ENCODE measurements at regions not wholly inside any gene's neighbourhood (a gene's known extent, or its start where the extent isn't known, plus 50 kb on each side); places are given as distances from the start of the nearest gene placed in this dataset.

DNA sequence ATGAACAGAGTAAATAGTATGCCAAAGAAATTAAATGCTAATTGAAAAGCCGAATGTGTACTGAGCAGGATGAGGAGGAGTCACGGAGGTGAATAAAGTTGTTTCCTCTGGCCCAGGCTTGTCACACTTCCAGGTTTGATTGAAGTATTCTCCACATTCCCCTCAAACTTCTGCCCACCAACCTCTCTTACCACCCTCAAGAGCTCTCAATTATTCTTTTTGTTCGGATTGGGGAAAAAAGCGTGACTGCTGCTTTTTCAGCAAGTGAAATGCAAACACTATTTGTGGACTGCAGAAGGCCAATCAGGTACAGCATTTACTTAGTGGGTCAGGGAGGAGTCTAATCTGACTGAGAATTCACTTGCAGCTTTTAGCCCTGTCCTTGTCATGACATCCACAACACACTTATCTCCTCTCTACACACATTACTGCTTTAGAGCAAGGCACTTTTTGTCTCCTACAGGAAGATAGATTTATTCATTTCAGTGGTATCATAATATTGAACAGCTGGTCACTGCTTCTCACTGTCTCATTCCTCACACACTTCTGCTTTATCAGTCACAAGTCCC, 375.6 kb upstream of the PRMT6 start:
- H3K27ac ChIP-seq (ENCODE audit: low read depth, low read length), result no peak overlapping the region
- H3K4me3 ChIP-seq (ENCODE audit: low read depth, low read length), result no peak overlapping the region
- no peaks in the 10 kb centered on the region for H3K27me3 ChIP-seq (ENCODE audit: insufficient read depth, low read length)
- H3K9ac ChIP-seq (ENCODE audit: low read length), result no peak overlapping the region
- H3K4me1 ChIP-seq (ENCODE audit: control insufficient read depth in 1 of 2, insufficient read depth in 2 of 2, low read length in 2 of 2), result no peaks in the 10 kb centered on the region
- no peak overlapping the region for H3K18ac ChIP-seq (ENCODE audit: low read length)
- no peak overlapping the region for H3K4me2 ChIP-seq (ENCODE audit: low read length)
- no peak overlapping the region for H2AK5ac ChIP-seq (ENCODE audit: low read length)
- H4K91ac ChIP-seq (ENCODE audit: low read depth, low read length), result no peak overlapping the region
- H2BK5ac ChIP-seq (ENCODE audit: low read depth, low read length, poor library complexity), result no peak overlapping the region
- WGBS (ENCODE audit: extremely low coverage, insufficient coverage, insufficient read length), result no CpG with 5 or more reads among the region's 4 CpGs
- no peaks in the 10 kb centered on the region for H3K79me1 ChIP-seq (ENCODE audit: low read length)
- H3K23ac ChIP-seq (ENCODE audit: low read length), result no peak overlapping the region
- no peak overlapping the region for H4K12ac ChIP-seq (ENCODE audit: low read depth, low read length)
- H3K36me3 ChIP-seq (ENCODE audit: control insufficient read depth in 1 of 2, insufficient read depth in 2 of 2, low read length in 2 of 2), result no peaks in the 10 kb centered on the region
- H3K14ac ChIP-seq (ENCODE audit: low read length), result no peak overlapping the region
- no peak overlapping the region for H2BK120ac ChIP-seq (ENCODE audit: insufficient read depth, low read length, poor library complexity)
- no peak for DNase-seq
- no peaks in the 10 kb centered on the region for H3K79me2 ChIP-seq (ENCODE audit: control insufficient read depth, insufficient read depth, low read length, poor library complexity)
- no peak overlapping the region for H3K4ac ChIP-seq (ENCODE audit: low read depth, low read length)
- H2AFZ ChIP-seq (ENCODE audit: insufficient read depth, low read length, poor library complexity), result no peak overlapping the region
- H2BK12ac ChIP-seq (ENCODE audit: low read length), result no peak overlapping the region
- H4K8ac ChIP-seq (ENCODE audit: low read depth, low read length), result no peak overlapping the region
- H3K9me3 ChIP-seq (ENCODE audit: insufficient read depth, low read depth, low read length), result no peaks in the 10 kb centered on the region

DNA sequence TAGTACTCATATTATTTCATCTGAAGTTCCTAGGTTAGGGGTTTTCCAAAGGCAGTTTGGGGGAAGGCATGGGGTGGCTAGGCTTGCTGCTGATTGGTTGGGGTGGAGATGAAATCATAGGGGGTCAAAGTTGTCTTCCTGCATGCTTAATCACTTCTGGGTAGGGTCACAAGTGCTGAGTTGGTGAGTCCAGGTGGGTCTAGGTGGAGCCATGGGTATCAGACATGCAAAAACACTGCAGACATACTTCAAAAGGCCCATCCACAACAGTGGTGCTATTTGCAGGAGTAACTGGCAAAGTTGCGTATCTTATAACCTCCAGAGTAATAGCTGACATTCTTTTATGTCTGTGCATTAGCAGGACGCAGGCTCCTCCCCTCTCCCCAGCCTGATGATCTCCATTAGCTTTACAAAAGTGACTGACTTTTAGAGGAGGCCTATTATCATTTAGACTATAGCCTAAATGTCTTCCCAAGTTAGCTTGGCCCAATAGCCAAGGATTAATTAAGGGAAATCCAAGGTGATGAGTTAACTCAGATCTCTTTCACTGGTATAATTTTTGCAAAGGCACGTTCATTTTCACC, 374.4 kb upstream of the PRMT6 start:
- Histone ChIP-seq H2BK12ac (ENCODE audit: low read length) (no peak overlapping the region), H3K79me2 (ENCODE audit: control insufficient read depth, insufficient read depth, low read length, poor library complexity) (no peaks in the 10 kb centered on the region), H3K27ac (ENCODE audit: low read depth, low read length) (no peak overlapping the region), H3K4ac (ENCODE audit: low read depth, low read length) (no peak overlapping the region), H3K9me3 (ENCODE audit: insufficient read depth, low read depth, low read length) (no peaks in the 10 kb centered on the region), H3K4me1 (ENCODE audit: control insufficient read depth in 1 of 2, insufficient read depth in 2 of 2, low read length in 2 of 2) (no peaks in the 10 kb centered on the region), H3K27me3 (ENCODE audit: insufficient read depth, low read length) (no peaks in the 10 kb centered on the region), H3K23ac (ENCODE audit: low read length) (no peak overlapping the region), H2BK5ac (ENCODE audit: low read depth, low read length, poor library complexity) (no peak overlapping the region), H3K9ac (ENCODE audit: low read length) (no peak overlapping the region), H4K91ac (ENCODE audit: low read depth, low read length) (no peak overlapping the region), H3K18ac (ENCODE audit: low read length) (no peak overlapping the region), H3K4me3 (ENCODE audit: low read depth, low read length) (no peak overlapping the region), H4K8ac (ENCODE audit: low read depth, low read length) (no peak overlapping the region), H3K14ac (ENCODE audit: low read length) (no peak overlapping the region), H4K12ac (ENCODE audit: low read depth, low read length) (no peak overlapping the region), H3K36me3 (ENCODE audit: control insufficient read depth in 1 of 2, insufficient read depth in 2 of 2, low read length in 2 of 2) (no peaks in the 10 kb centered on the region), H2AK5ac (ENCODE audit: low read length) (no peak overlapping the region), H2BK120ac (ENCODE audit: insufficient read depth, low read length, poor library complexity) (no peak overlapping the region), H3K4me2 (ENCODE audit: low read length) (no peak overlapping the region), H2AFZ (ENCODE audit: insufficient read depth, low read length, poor library complexity) (no peak overlapping the region), H3K79me1 (ENCODE audit: low read length) (no peaks in the 10 kb centered on the region)
- no peak for DNase-seq
- WGBS (ENCODE audit: extremely low coverage, insufficient coverage, insufficient read length), result no CpG with 5 or more reads among the region's 3 CpGs

DNA sequence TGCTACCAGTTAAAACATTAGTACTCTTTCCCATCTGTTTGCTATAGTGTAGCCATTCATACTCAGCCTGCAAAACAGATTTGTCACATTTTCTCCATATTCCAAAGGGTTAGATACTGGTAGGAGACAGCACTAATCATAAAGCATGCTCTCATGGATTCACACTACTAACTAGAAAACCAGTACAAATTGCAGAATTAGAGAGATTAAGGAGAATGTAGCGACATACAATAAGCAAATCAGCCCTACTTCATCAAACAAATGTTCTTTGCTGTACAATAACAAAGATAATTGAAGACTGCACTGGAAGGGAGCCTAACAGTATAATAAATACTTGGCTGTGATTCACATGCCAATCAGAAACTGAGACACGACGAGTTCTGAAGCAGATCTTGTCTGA, 368.0 kb upstream of the PRMT6 start:
- Histone ChIP-seq H2BK120ac (ENCODE audit: insufficient read depth, low read length, poor library complexity) (no peak overlapping the region), H3K27ac (ENCODE audit: low read depth, low read length) (no peak overlapping the region), H3K4me2 (ENCODE audit: low read length) (no peak overlapping the region), H3K23ac (ENCODE audit: low read length) (no peak overlapping the region), H2BK12ac (ENCODE audit: low read length) (no peak overlapping the region), H3K4me3 (ENCODE audit: low read depth, low read length) (no peak overlapping the region), H3K18ac (ENCODE audit: low read length) (no peak overlapping the region), H2AK5ac (ENCODE audit: low read length) (no peak overlapping the region), H4K91ac (ENCODE audit: low read depth, low read length) (no peak overlapping the region), H3K9me3 (ENCODE audit: insufficient read depth, low read depth, low read length) (no peaks in the 10 kb centered on the region), H3K79me1 (ENCODE audit: low read length) (no peaks in the 10 kb centered on the region), H3K79me2 (ENCODE audit: control insufficient read depth, insufficient read depth, low read length, poor library complexity) (no peaks in the 10 kb centered on the region), H3K36me3 (ENCODE audit: control insufficient read depth in 1 of 2, insufficient read depth in 2 of 2, low read length in 2 of 2) (no peaks in the 10 kb centered on the region), H2BK5ac (ENCODE audit: low read depth, low read length, poor library complexity) (no peak overlapping the region), H2AFZ (ENCODE audit: insufficient read depth, low read length, poor library complexity) (no peak overlapping the region), H3K4me1 (ENCODE audit: control insufficient read depth in 1 of 2, insufficient read depth in 2 of 2, low read length in 2 of 2) (no peaks in the 10 kb centered on the region), H4K12ac (ENCODE audit: low read depth, low read length) (no peak overlapping the region), H3K27me3 (ENCODE audit: insufficient read depth, low read length) (no peaks in the 10 kb centered on the region), H3K14ac (ENCODE audit: low read length) (no peak overlapping the region), H3K4ac (ENCODE audit: low read depth, low read length) (no peak overlapping the region), H3K9ac (ENCODE audit: low read length) (no peak overlapping the region), H4K8ac (ENCODE audit: low read depth, low read length) (no peak overlapping the region)
- WGBS (ENCODE audit: extremely low coverage, insufficient coverage, insufficient read length), result no CpG with 5 or more reads among the region's 3 CpGs
- no peak for DNase-seq

DNA sequence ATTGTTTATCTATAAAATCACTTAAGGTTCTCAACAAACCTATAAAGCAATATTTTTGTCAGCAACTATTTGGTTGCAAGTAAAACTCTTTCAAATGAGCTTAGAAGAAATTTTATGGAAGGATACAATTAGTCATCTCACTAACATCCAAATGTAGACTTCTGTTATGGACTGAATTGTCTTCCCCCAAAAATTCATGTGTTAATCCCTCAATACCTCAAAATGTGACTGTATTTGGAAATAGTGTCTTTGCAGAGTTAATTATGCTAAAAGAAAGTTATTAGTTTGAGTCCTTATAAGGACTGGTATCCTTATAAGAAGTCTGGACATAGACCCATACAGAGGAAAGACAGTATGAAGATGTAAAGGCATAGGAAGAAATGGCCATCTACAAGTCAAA, 357.8 kb upstream of the PRMT6 start:
- Histone ChIP-seq H2AK5ac (ENCODE audit: low read length) (no peak overlapping the region), H2AFZ (ENCODE audit: insufficient read depth, low read length, poor library complexity) (no peak overlapping the region), H2BK12ac (ENCODE audit: low read length) (no peak overlapping the region), H3K27ac (ENCODE audit: low read depth, low read length) (no peak overlapping the region), H4K12ac (ENCODE audit: low read depth, low read length) (no peak overlapping the region), H3K4me2 (ENCODE audit: low read length) (no peak overlapping the region), H3K79me1 (ENCODE audit: low read length) (no peaks in the 10 kb centered on the region), H3K36me3 (ENCODE audit: control insufficient read depth in 1 of 2, insufficient read depth in 2 of 2, low read length in 2 of 2) (no peaks in the 10 kb centered on the region), H3K18ac (ENCODE audit: low read length) (no peak overlapping the region), H3K4me1 (ENCODE audit: control insufficient read depth in 1 of 2, insufficient read depth in 2 of 2, low read length in 2 of 2) (no peaks in the 10 kb centered on the region), H3K4me3 (ENCODE audit: low read depth, low read length) (no peak overlapping the region), H2BK120ac (ENCODE audit: insufficient read depth, low read length, poor library complexity) (no peak overlapping the region), H4K8ac (ENCODE audit: low read depth, low read length) (no peak overlapping the region), H3K4ac (ENCODE audit: low read depth, low read length) (no peak overlapping the region), H3K14ac (ENCODE audit: low read length) (no peak overlapping the region), H3K9me3 (ENCODE audit: insufficient read depth, low read depth, low read length) (no peaks in the 10 kb centered on the region), H3K9ac (ENCODE audit: low read length) (no peak overlapping the region), H3K79me2 (ENCODE audit: control insufficient read depth, insufficient read depth, low read length, poor library complexity) (no peaks in the 10 kb centered on the region), H3K27me3 (ENCODE audit: insufficient read depth, low read length) (no peaks in the 10 kb centered on the region), H2BK5ac (ENCODE audit: low read depth, low read length, poor library complexity) (no peak overlapping the region), H4K91ac (ENCODE audit: low read depth, low read length) (no peak overlapping the region), H3K23ac (ENCODE audit: low read length) (no peak overlapping the region)
- no peak for DNase-seq

Data from trophoblast cell (in vitro differentiated cells and primary cell).